ENCODE measurements at regions not wholly inside any gene's neighbourhood (a gene's known extent, or its start where the extent isn't known, plus 50 kb on each side); places are given as distances from the start of the nearest gene placed in this dataset.

GRCh38 chr6:118724211-118724610 lies 72.8 kb upstream of the CEP85L start:
- intact Hi-C loops (cut with DNase I): no loop called here
- no peak overlapping the region for H3K4me3 ChIP-seq
- H3K4me1 ChIP-seq (replicated peaks in 1 of 2): no peaks in the 10 kb centered on the region
- H3K36me3 ChIP-seq (replicated peaks in 1 of 2): no peaks in the 10 kb centered on the region
- DNase-seq: no peak
- TF ChIP-seq POLR2A (IDR thresholded peaks at IDR 0.05) (no peak), CTCF (IDR thresholded peaks at IDR 0.05) (no peak)
- H3K9me3 ChIP-seq (replicated peaks in 1 of 3): no peaks in the 10 kb centered on the region
- H3K27ac ChIP-seq: no peak overlapping the region
- no peaks in the 10 kb centered on the region for H3K27me3 ChIP-seq
- 69 to 76% (median 73%) methylated on average over 3 of the region's 3 CpGs for WGBS, 4 donors

GRCh38 chr6:118722829-118723813 lies 71.7 kb upstream of the CEP85L start:
- intact Hi-C loops (cut with DNase I): no loop called here
- Histone ChIP-seq H3K4me1 (replicated peaks in 1 of 2) (no peaks in the 10 kb centered on the region), H3K36me3 (replicated peaks in 1 of 2) (no peaks in the 10 kb centered on the region), H3K27ac (no peak overlapping the region), H3K4me3 (no peak overlapping the region), H3K27me3 (no peaks in the 10 kb centered on the region), H3K9me3 (replicated peaks in 1 of 3) (no peaks in the 10 kb centered on the region)
- WGBS, 4 donors: 77 to 86% (median 85%) methylated on average over 7 to 8 of the region's 8 CpGs
- no peak for DNase-seq
- TF ChIP-seq POLR2A (IDR thresholded peaks at IDR 0.05) (no peak), CTCF (IDR thresholded peaks at IDR 0.05) (no peak)

GRCh38 chr6:118720125-118720473 lies 68.7 kb upstream of the CEP85L start:
- no peaks in the 10 kb centered on the region for H3K9me3 ChIP-seq (replicated peaks in 1 of 3)
- intact Hi-C loops (cut with DNase I): no loop called here
- H3K27me3 ChIP-seq: no peaks in the 10 kb centered on the region
- TF ChIP-seq CTCF (IDR thresholded peaks at IDR 0.05) (no peak), POLR2A (IDR thresholded peaks at IDR 0.05) (no peak)
- no peak overlapping the region for H3K27ac ChIP-seq
- H3K4me3 ChIP-seq: no peak overlapping the region
- no peaks in the 10 kb centered on the region for H3K36me3 ChIP-seq (replicated peaks in 1 of 2)
- no peak for DNase-seq
- H3K4me1 ChIP-seq (replicated peaks in 1 of 2): no peaks in the 10 kb centered on the region

- Histone ChIP-seq H3K36me3 (replicated peaks in 1 of 2) (no peaks in the 10 kb centered on the region), H3K9me3 (replicated peaks in 1 of 3) (no peaks in the 10 kb centered on the region), H3K27ac (no peak overlapping the region), H3K4me1 (replicated peaks in 1 of 2) (no peaks in the 10 kb centered on the region), H3K4me3 (no peak overlapping the region), H3K27me3 (no peaks in the 10 kb centered on the region)
- intact Hi-C loops (cut with DNase I): loop anchor here in 1 of 2 donors (10.0 kb wide), 1 partner anchor 55 kb away; no protein-coding TSS in a partner anchor
- 73 to 82% (median 79%) methylated on average over 4 to 6 of the region's 6 CpGs for WGBS, 4 donors
- no peak for TF ChIP-seq POLR2A (IDR thresholded peaks at IDR 0.05)
- TF ChIP-seq CTCF (IDR thresholded peaks at IDR 0.05): no peak
- no peak for DNase-seq
Measured at GRCh38 chr6:118719351-118720124, 68.1 kb upstream of the CEP85L start.
